GM13976 (cell line): ENCODE measurements at regions not wholly inside any gene's neighbourhood (a gene's known extent, or its start where the extent isn't known, plus 50 kb on each side); places are given as distances from the start of the nearest gene placed in this dataset.

Source experiments
- DNase-seq: peaks from one replicate; pipeline ENCODE4 v3.0.0; 2012; ENCODE audit warnings: low spot score
- CTCF ChIP-seq: IDR thresholded peaks from 2 replicates; pipeline ENCODE4 v1.5.1; 2012; ENCODE audit warnings: borderline replicate concordance, mild to moderate bottlenecking; ENCODE audit not compliant: insufficient read depth; ENCODE audit errors: extremely low read depth, missing control alignments, control extremely low read depth
- in situ Hi-C: fragments of 300-500 bp; cut with MboI; formaldehyde crosslinking; loops from one replicate; pipeline ENCODE4 v1.12.0; 2022; ENCODE audit warnings: low sequenced_read_pairs, mixed read lengths, inconsistent platforms; ENCODE audit not compliant: unreplicated experiment

- no peak for DNase-seq
- no peak for TF ChIP-seq CTCF
- in situ Hi-C loops, result no loop called here
Measured at GRCh38 chr10:23715363-23715762, 276.5 kb downstream of the OTUD1 start.

GRCh38 chr10:23717913-23718312 lies 279.0 kb downstream of the OTUD1 start:
- in situ Hi-C loops, result no loop called here
- DNase-seq, result no peak
- TF ChIP-seq CTCF, result no peak

GRCh38 chr10:23718946-23719345 lies 280.1 kb downstream of the OTUD1 start:
- in situ Hi-C loops, result no loop called here
- no peak for TF ChIP-seq CTCF
- no peak for DNase-seq

- no peak for TF ChIP-seq CTCF
- in situ Hi-C loops, result no loop called here
- DNase-seq, result no peak
Measured at GRCh38 chr10:23723796-23724195, 284.9 kb downstream of the OTUD1 start.

- TF ChIP-seq CTCF, result no peak
- in situ Hi-C loops, result no loop called here
- no peak for DNase-seq
Measured at GRCh38 chr10:23725548-23725947, 286.7 kb downstream of the OTUD1 start.

GRCh38 chr10:23742368-23742767 lies 303.5 kb downstream of the OTUD1 start:
- no peak for DNase-seq
- no peak for TF ChIP-seq CTCF
- in situ Hi-C loops, result no loop called here

- in situ Hi-C loops, result no loop called here
- DNase-seq, result no peak
- no peak for TF ChIP-seq CTCF
Measured at GRCh38 chr10:23742807-23743206, 303.9 kb downstream of the OTUD1 start.
